HG03575 (cell line): ENCODE measurements at regions not wholly inside any gene's neighbourhood (a gene's known extent, or its start where the extent isn't known, plus 50 kb on each side); places are given as distances from the start of the nearest gene placed in this dataset.

ENCODE experiments used
- ATAC-seq: cut with Tn5 transposase; IDR thresholded peaks from one replicate; pipeline ENCODE4 v1.9.1; 2021; ENCODE audit not compliant: unreplicated experiment, insufficient number of reproducible peaks, low FRiP score; ENCODE audit errors: extremely low read depth

- no peak for ATAC-seq
Measured at GRCh38 chr9:105859428-105860091, 165.2 kb downstream of the TMEM38B start.

- ATAC-seq = no peak
Measured at GRCh38 chr9:105860516-105860915, 166.2 kb downstream of the TMEM38B start.

DNA sequence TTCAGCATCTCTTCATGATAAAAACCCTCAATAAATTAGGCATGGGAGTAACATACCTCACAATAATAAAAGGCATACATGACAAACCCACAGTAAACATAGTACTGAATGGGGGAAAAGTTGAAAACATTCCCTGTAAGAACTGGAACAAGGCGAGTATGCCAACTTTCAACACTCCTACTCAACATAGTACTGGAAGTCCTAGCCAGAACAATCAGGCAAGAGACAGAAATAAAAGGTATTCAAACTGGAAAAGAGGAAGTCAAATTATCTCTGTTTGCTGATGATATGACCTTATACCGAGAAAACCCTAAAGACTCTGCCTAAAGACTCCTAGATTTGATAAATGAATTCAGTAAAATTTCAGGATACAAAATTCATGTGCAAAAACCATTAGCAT is 167.6 kb downstream of the TMEM38B start:
- no peak for ATAC-seq

DNA sequence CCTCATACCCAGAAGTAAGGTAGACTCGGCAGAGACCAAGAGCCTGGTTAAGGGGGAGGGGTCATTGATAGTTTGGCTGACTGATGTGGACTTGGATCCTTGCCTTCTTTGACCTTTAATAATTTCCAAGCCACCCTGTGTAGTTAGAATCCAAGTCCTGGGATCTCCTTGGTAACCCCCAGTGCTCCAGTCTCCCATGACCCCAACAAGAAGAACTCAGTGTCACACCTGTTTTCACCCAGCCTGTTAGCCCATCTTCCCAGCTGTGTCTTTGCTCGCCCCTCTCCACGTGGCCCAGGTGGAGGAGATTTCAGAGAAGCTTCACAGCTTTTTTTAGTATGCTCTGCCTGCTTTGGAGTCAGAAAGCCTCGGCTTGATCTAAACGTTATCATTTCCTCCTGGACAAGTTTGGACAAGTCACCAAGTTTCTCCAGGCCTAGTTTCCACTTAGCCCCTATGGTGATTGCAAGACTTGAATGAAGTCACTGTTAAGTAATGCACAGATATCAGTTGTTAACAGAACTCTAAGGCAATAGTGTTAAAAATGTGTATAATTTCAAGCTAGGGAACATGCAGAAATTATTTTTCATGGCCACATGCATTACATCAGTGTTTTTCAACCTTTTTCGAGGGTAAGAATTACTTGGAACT is 170.0 kb downstream of the TMEM38B start:
- no peak for ATAC-seq

- no peak for ATAC-seq
Measured at GRCh38 chr9:105865285-105865684, 170.9 kb downstream of the TMEM38B start.

DNA sequence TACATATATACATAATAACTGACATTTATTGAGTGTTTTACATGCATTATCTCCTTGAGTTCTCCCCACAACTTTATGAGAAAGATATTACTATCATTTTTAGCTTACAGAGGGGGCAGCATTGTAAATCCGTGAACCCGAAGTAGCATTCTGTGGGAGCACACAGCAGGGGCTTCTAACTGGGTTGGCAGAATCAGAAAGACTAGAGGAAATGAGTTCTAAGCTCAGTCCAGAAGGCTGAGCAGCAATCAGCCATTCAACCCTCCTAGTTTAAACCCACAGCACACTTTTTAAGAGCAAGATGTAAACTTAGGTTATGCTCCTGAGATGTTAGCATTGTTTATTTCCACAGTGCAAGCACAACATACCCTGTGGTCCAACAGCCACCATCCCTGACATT is 177.2 kb downstream of the TMEM38B start:
- ATAC-seq = no peak

DNA sequence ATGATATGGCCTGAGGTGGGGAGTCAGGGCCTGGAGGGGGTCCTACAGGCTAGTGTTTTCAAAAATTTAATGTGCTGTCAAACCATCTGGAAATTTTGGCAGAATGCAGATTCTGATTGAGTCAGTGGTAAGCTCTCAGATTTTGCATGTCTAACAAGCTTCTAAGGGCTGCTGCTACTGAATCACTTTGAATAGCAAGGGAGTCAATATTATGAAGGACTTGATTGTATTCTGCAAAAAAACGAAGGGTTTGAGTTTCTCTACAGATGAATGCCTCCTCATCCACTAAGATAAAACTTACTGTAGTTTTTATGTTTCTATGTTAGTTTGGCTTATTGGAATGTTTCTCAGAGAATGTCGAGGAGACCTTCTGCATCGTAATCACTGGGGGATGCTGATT is 179.5 kb downstream of the TMEM38B start:
- no peak for ATAC-seq

DNA sequence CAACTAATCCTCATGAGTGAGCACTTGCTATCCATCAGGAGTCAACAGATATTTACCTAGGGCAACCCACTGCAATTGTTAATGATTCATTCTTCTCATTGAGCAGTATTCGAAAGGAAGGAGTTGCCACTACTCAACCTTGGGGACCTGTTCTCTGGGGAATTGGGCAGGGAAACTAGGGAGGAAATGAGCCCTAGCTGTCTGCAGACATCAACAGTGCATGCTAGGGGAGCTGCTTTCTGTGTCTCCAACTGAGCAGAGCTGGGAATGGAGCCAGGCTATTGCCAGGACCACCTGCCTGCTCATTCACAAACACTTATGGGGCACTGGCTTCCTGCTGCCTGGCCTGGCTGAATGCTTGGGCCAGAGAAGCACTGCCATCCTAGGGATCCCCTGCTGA is 183.4 kb downstream of the TMEM38B start:
- no peak for ATAC-seq

DNA sequence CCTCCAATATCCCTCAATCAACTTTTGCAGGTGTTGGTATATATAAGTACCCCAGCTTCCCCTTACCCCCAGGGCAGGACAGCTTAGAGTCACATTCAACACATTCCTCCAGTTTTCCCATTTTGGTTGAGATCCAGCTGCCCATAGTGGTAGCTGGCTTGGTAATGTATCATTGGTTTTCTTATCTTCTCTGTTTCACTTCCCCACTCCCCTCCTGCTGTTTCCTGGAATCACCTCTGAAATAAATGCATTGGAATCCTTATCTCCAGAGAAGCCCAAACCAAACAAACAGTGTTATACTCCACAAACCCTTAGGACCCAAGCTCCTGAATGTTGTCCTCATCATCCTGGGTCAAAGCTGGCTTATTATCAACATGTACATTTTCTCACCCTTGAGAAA is 184.8 kb downstream of the TMEM38B start:
- ATAC-seq = no peak

DNA sequence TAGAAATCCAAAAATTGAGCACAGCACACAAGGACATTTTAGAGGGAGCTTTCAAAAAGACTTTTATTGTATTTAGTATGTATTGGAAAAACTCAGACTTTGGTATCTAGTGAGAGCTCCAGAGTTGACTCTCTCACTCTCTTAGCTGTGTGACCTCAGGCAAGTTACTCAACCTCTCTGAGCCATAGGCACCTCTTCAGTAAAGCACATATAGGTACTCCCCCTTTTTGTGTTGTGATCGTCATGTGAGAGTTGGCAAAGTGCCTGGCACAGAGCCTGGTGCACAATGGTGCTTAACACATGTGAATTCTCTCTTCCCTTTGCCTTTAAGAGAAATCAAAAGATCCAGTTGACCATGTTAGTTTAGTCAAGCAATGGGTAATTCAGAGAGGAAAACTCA is 186.2 kb downstream of the TMEM38B start:
- ATAC-seq = no peak

GRCh38 chr9:105881021-105881420 is 186.7 kb downstream of the TMEM38B start:
- ATAC-seq = no peak

DNA sequence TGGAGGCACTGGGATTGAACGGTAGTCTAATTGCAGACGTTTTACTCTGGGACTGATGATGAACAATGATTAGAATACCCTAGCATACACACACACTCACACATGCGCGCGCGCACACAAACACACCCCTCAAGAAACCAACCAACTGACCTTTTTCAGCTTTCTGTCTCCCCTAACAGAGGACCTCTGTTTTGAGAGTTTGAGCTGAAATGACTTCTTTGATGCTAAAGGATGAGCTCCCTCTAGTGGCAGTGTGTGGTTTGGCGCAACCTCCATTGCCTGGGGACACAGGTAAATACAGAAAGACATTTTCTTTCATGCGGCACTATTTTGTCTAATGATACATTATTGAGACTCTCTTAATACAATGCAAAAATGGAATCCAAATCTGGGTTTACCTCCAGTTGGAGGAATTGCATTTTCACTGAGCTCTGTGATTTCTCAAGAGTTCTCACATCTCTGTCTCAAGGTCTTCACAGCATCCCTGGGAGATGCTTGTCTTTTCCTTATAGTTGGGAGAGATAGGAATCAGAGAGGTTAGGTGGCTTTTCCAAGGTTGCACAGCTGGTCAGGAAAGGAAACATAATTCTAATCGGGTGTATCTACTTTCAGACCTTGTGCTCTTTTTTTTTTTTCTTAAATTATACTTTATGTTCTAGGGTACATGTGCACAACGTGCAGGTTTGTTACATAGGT is 187.5 kb downstream of the TMEM38B start:
- no peak for ATAC-seq

DNA sequence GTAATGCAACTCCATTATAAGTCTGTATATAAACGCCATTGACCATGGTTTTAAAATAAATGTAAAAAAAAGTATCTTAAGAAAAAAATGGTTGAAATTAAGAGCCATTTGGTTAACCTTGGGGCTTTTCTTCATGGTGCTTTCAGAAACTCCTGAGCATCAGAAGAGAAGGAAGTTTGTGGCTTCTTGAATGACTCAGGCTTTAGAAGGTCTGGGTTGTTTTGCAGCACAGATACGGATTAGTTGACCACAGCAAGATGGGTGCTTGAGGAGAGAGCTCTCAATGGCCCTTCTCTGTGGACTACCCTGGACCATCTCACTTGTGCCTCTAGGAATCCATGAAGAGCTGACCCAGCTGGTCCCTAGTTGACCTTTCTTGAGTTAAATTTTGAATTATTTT is 189.5 kb downstream of the TMEM38B start:
- peak; percentile 95 for ATAC-seq

- ATAC-seq = no peak
Measured at GRCh38 chr9:105884416-105884815, 190.1 kb downstream of the TMEM38B start.

DNA sequence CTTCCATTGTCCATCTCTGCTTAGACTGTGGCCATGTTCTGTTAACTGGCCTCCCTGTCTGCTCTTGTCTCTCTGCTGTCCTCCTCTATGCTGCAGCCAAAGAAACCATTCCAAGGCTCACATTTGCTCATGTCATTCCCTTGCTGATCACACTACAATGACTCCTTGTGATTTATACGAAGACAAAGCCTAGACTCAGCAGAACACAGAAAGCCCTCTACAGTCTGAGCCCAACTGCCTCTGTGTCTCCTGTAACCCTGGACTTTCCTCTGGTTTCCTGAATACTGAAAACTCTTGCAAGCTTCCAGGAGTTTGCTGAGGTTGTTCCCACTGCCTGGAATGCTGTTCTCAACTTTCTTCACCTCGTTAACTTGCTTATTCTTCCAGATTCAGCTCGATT is 191.8 kb downstream of the TMEM38B start:
- no peak for ATAC-seq

GRCh38 chr9:105887679-105888078 is 193.3 kb downstream of the TMEM38B start:
- ATAC-seq = no peak

DNA sequence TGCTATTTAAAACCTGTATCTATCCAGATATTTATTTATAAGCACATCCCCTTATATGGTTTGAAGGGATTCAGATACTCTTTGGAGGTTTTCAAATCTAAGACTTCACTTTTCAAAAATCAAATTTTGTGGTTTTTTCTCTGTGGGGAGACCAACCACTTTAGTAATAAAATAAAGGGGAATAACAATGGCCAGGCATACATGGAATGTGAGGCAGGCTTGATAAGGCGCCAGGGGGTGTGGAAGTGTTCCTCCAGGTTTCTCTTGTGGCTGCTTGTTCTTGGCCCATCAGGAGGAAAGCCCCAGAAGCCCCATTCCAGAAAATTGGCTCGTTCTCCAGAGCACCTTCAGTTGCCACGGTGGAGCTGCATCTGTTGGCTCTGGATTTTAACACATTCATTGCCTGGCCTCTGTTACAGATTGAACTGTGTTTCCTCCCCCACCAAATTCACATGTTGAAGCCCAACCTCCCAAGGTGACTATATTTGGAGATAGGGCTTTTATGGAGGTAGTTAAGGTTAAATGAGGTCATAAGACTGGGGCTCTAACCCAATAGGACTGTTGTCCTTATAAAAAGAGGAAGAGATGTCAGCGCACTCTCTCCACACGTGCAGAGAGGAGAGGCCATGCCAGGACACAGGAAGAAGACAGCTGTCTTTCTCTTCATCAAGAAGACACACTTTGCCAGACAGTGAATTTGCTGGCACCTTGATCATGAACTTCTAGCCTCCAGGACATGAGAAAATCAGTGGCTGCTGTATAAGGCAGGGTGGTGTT is 195.9 kb downstream of the TMEM38B start:
- no peak for ATAC-seq

GRCh38 chr9:105900123-105900522 is 205.8 kb downstream of the TMEM38B start:
- no peak for ATAC-seq

DNA sequence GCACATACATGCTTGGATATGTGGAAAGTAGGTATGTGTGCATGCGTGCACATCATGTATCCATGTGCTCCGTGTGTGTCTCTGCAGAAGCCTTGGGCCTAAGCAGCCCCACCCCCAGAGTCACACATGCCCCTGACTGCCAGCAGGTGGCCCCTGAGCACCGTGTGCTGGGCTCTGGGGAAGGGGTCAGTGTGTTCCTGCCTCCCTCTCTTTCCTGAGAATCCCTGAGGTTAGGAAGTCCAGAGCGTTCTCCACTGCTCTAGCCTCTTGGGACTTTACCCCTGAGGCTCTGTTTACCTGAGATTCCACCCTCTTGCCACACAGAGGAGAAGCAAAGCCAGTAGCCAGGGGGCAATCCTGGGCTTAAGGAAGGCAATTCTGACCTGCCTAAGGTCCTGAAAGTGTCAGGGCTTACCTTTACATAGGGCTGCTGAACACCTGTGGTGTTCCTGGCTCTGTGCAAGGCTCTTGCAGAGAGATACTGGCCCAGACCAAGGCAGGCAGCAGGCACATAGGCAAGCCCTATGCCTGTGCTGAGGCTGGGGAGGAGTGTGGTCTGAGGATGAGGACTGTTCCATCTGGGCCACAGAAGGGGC is 207.3 kb downstream of the TMEM38B start:
- ATAC-seq = no peak
